Keratinocyte (primary cell): ENCODE measurements at regions not wholly inside any gene's neighbourhood (a gene's known extent, or its start where the extent isn't known, plus 50 kb on each side); places are given as distances from the start of the nearest gene placed in this dataset.

Experiments used
- DNase-seq: peaks from one replicate; pipeline ENCODE4 v3.0.0-alpha.2; 2011; ENCODE audit warnings: low read depth, missing footprints, low spot score
- FAIRE-seq: peaks from 2 replicates; lab custom pipeline; 2011; peaks lifted over from hg19 to GRCh38; lab: Jason Lieb, UNC
- H2AFZ ChIP-seq: 2 replicates; pipeline ENCODE4 v1.6.0; 2012; ENCODE audit warnings: low read length, control low read depth, inconsistent platforms; ENCODE audit not compliant: control insufficient read depth
- H3K27ac ChIP-seq: 2 replicates; pipeline ENCODE4 v1.5.1; 2011; ENCODE audit warnings: low read length; ENCODE audit not compliant: control insufficient read depth, insufficient read depth
- H3K27me3 ChIP-seq: 3 replicates; pipeline ENCODE4 v1.6.0; 2011; ENCODE audit warnings: low read length; ENCODE audit not compliant: control insufficient read depth, insufficient read depth; ENCODE audit errors: extremely low read depth
- H3K36me3 ChIP-seq, 2 experiments: 2 replicates in 1 of 2; 3 replicates in 1 of 2; pipeline ENCODE4 v1.5.1; 2011; ENCODE audit warnings: low read length in 2 of 2, mild to moderate bottlenecking in 1 of 2; ENCODE audit not compliant: control insufficient read depth in 2 of 2, insufficient read depth in 2 of 2; ENCODE audit errors: extremely low read depth in 1 of 2
- H3K4me1 ChIP-seq: 3 replicates; pipeline ENCODE4 v1.5.1; 2011; ENCODE audit warnings: low read length; ENCODE audit not compliant: control insufficient read depth, insufficient read depth; ENCODE audit errors: extremely low read depth
- H3K4me2 ChIP-seq: 3 replicates; pipeline ENCODE4 v1.6.0; 2011; ENCODE audit warnings: low read depth, low read length; ENCODE audit not compliant: control insufficient read depth, insufficient read depth; ENCODE audit errors: extremely low read depth
- H3K4me3 ChIP-seq, 3 experiments: fragments of 200-600 bp in 1 of 3; sonication (generic) in 1 of 3; 2 replicates in 2 of 3; 3 replicates in 1 of 3; pipeline ENCODE4 v1.5.1; 2011 to 2016; ENCODE audit warnings: low read length in 3 of 3, mild to moderate bottlenecking in 3 of 3, control low read depth in 2 of 3, inconsistent platforms in 1 of 3, low read depth in 1 of 3, mixed read lengths in 1 of 3, mixed run types in 1 of 3, moderate library complexity in 1 of 3; ENCODE audit not compliant: control insufficient read depth in 2 of 3, insufficient read depth in 2 of 3; ENCODE audit errors: extremely low read depth in 1 of 3
- H3K79me2 ChIP-seq: 2 replicates; pipeline ENCODE4 v1.6.0; 2012; ENCODE audit warnings: low read length; ENCODE audit not compliant: control insufficient read depth, insufficient read depth
- H3K9ac ChIP-seq: 3 replicates; pipeline ENCODE4 v1.6.0; 2011; ENCODE audit warnings: low read length; ENCODE audit not compliant: control insufficient read depth, insufficient read depth; ENCODE audit errors: extremely low read depth
- H3K9me1 ChIP-seq: 3 replicates; pipeline ENCODE4 v1.6.0; 2011; ENCODE audit warnings: low read length; ENCODE audit not compliant: control insufficient read depth, insufficient read depth; ENCODE audit errors: extremely low read depth
- H3K9me3 ChIP-seq: 2 replicates; pipeline ENCODE4 v1.5.1; 2012; ENCODE audit warnings: low read depth, low read length; ENCODE audit not compliant: control insufficient read depth
- H4K20me1 ChIP-seq: 3 replicates; pipeline ENCODE4 v1.6.0; 2011; ENCODE audit warnings: low read length; ENCODE audit not compliant: control insufficient read depth, insufficient read depth; ENCODE audit errors: extremely low read depth
- CTCF ChIP-seq, 3 experiments: IDR thresholded peaks in 1 of 3; conservative IDR thresholded peaks in 1 of 3; optimal IDR thresholded peaks in 1 of 3; 2 replicates in 2 of 3; 3 replicates in 1 of 3; pipeline versions ENCODE3 to v1.5.1; 2011; ENCODE audit warnings: low read length in 3 of 3, mild to moderate bottlenecking in 3 of 3, moderate library complexity in 2 of 3, control low read depth in 1 of 3, inconsistent platforms in 1 of 3; ENCODE audit not compliant: insufficient read depth in 2 of 3; ENCODE audit errors: extremely low read depth in 1 of 3
- EZH2 ChIP-seq: IDR thresholded peaks from one replicate; pipeline ENCODE4 v1.6.1; 2012; ENCODE audit warnings: inconsistent platforms, mild to moderate bottlenecking, low read length, moderate library complexity
- dilution Hi-C: fragments of 300-500 bp; cut with MboI; formaldehyde crosslinking; loops from one replicate; pipeline ENCODE4 v1.7.0; 2020; ENCODE audit warnings: low sequenced_read_pairs; ENCODE audit not compliant: extremely low pct_ligation_motif_present

- FAIRE-seq = no peak
Observed at GRCh38 chr7:42588876-42589275, 323.0 kb downstream of the C7orf25 start.

GRCh38 chr7:42587806-42588205 is 324.1 kb downstream of the C7orf25 start:
- Histone ChIP-seq H3K9me3 (peaks cover 2% of the 10 kb centered on the region), H3K4me2 (no peak overlapping the region), H3K27ac (no peak overlapping the region), H3K4me3 (no peak overlapping the region), H2AFZ (no peak overlapping the region), H3K9me1 (no peaks in the 10 kb centered on the region), H3K79me2 (no peaks in the 10 kb centered on the region), H3K36me3 (no peaks in the 10 kb centered on the region), H3K27me3 (no peaks in the 10 kb centered on the region), H4K20me1 (no peaks in the 10 kb centered on the region), H3K4me1 (no peaks in the 10 kb centered on the region), H3K9ac (no peak overlapping the region)
- FAIRE-seq = no peak
- TF ChIP-seq CTCF (optimal IDR thresholded peaks at IDR 0.05 in 1 of 3, IDR thresholded peaks at IDR 0.05 in 1 of 3, conservative IDR thresholded peaks at IDR 0.05 in 1 of 3; ENCODE audit: extremely low read depth in 1 of 3, insufficient read depth in 2 of 3, low read length in 3 of 3) (no peak), EZH2 (no peak)
- DNase-seq = no peak
- dilution Hi-C loops = no loop called here

More at GRCh38 chr7:42588876-42589275, 323.0 kb downstream of the C7orf25 start:
- H3K27ac ChIP-seq = no peak overlapping the region
- no peak overlapping the region for H3K9ac ChIP-seq
- DNase-seq = no peak
- H3K9me1 ChIP-seq = no peaks in the 10 kb centered on the region
- dilution Hi-C loops = no loop called here
- peaks cover 2% of the 10 kb centered on the region for H3K9me3 ChIP-seq
- no peaks in the 10 kb centered on the region for H3K4me1 ChIP-seq
- no peak overlapping the region for H3K4me2 ChIP-seq
- H2AFZ ChIP-seq = no peak overlapping the region
- no peaks in the 10 kb centered on the region for H3K36me3 ChIP-seq
- TF ChIP-seq CTCF (optimal IDR thresholded peaks at IDR 0.05 in 1 of 3, IDR thresholded peaks at IDR 0.05 in 1 of 3, conservative IDR thresholded peaks at IDR 0.05 in 1 of 3; ENCODE audit: extremely low read depth in 1 of 3, insufficient read depth in 2 of 3, low read length in 3 of 3) = no peak
- TF ChIP-seq EZH2 = no peak
- no peaks in the 10 kb centered on the region for H3K79me2 ChIP-seq
- no peaks in the 10 kb centered on the region for H4K20me1 ChIP-seq
- H3K27me3 ChIP-seq = no peaks in the 10 kb centered on the region
- H3K4me3 ChIP-seq = no peak overlapping the region
